Mesendoderm (in vitro differentiated cells): ENCODE measurements at regions not wholly inside any gene's neighbourhood (a gene's known extent, or its start where the extent isn't known, plus 50 kb on each side); places are given as distances from the start of the nearest gene placed in this dataset.
A peak's percentile ranks its signal among the peaks of the same experiment; 100 is the strongest.

Source experiments
- DNase-seq: peaks from one replicate; pipeline ENCODE4 v3.0.0; 2013
- H2AK5ac ChIP-seq: 2 replicates; pipeline ENCODE4 v1.6.1; 2013; ENCODE audit warnings: low read length, inconsistent platforms
- H2BK120ac ChIP-seq: 2 replicates; pipeline ENCODE4 v1.6.1; 2013; ENCODE audit warnings: low read depth, mild to moderate bottlenecking, low read length, moderate library complexity, mixed read lengths
- H2BK15ac ChIP-seq: replicated peaks from 2 replicates; pipeline ENCODE4 v1.6.1; 2013; ENCODE audit warnings: low read depth, mild to moderate bottlenecking, moderate library complexity
- H2BK5ac ChIP-seq: 2 replicates; pipeline ENCODE4 v1.6.1; 2013; ENCODE audit warnings: low read length, inconsistent platforms
- H3K18ac ChIP-seq: 2 replicates; pipeline ENCODE4 v1.6.1; 2013; ENCODE audit warnings: mild to moderate bottlenecking, low read length, mixed read lengths
- H3K23ac ChIP-seq: one replicate; pipeline ENCODE4 v1.6.1; 2013; ENCODE audit warnings: low read length
- H3K27ac ChIP-seq: 2 replicates; pipeline ENCODE4 v1.5.1; 2013; ENCODE audit warnings: low read depth, mild to moderate bottlenecking, inconsistent platforms, low read length, moderate library complexity
- H3K27me3 ChIP-seq: 2 replicates; pipeline ENCODE4 v1.6.1; 2013; ENCODE audit warnings: low read length, control low read depth, mild to moderate bottlenecking, inconsistent platforms; ENCODE audit not compliant: insufficient read depth, poor library complexity
- H3K36me3 ChIP-seq: 2 replicates; pipeline ENCODE4 v1.6.1; 2013; ENCODE audit warnings: low read length, inconsistent platforms; ENCODE audit not compliant: control insufficient read depth, insufficient read depth
- H3K4ac ChIP-seq: one replicate; pipeline ENCODE4 v1.6.1; 2013; ENCODE audit warnings: low read depth, mild to moderate bottlenecking, low read length, moderate library complexity
- H3K4me1 ChIP-seq: 2 replicates; pipeline ENCODE4 v1.6.1; 2013; ENCODE audit warnings: low read depth, low read length, inconsistent platforms; ENCODE audit not compliant: control insufficient read depth
- H3K4me2 ChIP-seq: 2 replicates; pipeline ENCODE4 v1.6.1; 2013; ENCODE audit warnings: low read length
- H3K4me3 ChIP-seq: 2 replicates; pipeline ENCODE4 v1.5.1; 2013; ENCODE audit warnings: mild to moderate bottlenecking, low read length
- H3K56ac ChIP-seq: one replicate; pipeline ENCODE4 v1.6.1; 2013; ENCODE audit warnings: low read length
- H3K79me1 ChIP-seq: 2 replicates; pipeline ENCODE4 v1.6.1; 2013; ENCODE audit warnings: low read length, inconsistent platforms
- H3K79me2 ChIP-seq: 2 replicates; pipeline ENCODE4 v1.6.1; 2013; ENCODE audit warnings: mild to moderate bottlenecking, low read length; ENCODE audit not compliant: control insufficient read depth, insufficient read depth
- H3K9ac ChIP-seq: 2 replicates; pipeline ENCODE4 v1.6.1; 2013; ENCODE audit warnings: low read length, inconsistent platforms
- H4K5ac ChIP-seq: one replicate; pipeline ENCODE4 v1.6.1; 2013; ENCODE audit warnings: low read length
- H4K8ac ChIP-seq: one replicate; pipeline ENCODE4 v1.6.1; 2013; ENCODE audit warnings: low read depth, mild to moderate bottlenecking, control low read depth, low read length, moderate library complexity
- WGBS: extraction: QIAGEN DNeasy Blood & Tissue Kit; methylation state at CpG from one replicate; pipeline ENCODE4 v1.1.7; 2013; ENCODE audit warnings: low lambda C conversion rate, missing lambda C conversion rate; ENCODE audit not compliant: insufficient coverage; ENCODE audit errors: extremely low coverage; 5-methylcytosine and 5-hydroxymethylcytosine counted together

DNA sequence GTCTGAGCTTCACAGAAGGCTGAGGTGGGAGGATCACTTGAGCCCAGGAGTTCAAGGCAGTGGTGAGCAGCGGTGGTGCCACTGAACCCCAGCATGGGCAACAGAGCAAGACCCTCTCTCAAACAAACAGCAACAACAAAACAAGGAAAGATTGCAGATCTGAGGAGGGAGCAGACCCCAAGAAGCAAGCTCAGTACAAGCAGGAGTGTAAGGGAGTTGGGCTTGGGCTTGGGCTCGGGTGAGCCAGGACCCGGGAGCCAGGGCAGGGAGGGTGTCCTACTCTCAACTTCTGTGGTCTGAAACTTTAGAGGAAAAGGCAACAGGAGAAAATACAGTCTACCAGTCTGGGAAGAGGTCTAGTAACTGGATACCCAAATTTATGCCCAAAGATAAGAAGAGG, 92.0 kb upstream of the RAB12 start:
- no peaks in the 10 kb centered on the region for H3K27me3 ChIP-seq
- no peaks in the 10 kb centered on the region for H3K36me3 ChIP-seq
- no peak overlapping the region for H4K8ac ChIP-seq
- no peak overlapping the region for H3K56ac ChIP-seq
- no peak overlapping the region for H3K27ac ChIP-seq
- no peak overlapping the region for H4K5ac ChIP-seq
- no peak overlapping the region for H2BK120ac ChIP-seq
- H2AK5ac ChIP-seq: no peak overlapping the region
- H3K79me1 ChIP-seq: no peaks in the 10 kb centered on the region
- no peak overlapping the region for H3K23ac ChIP-seq
- no peak overlapping the region for H3K4ac ChIP-seq
- no peak overlapping the region for H3K18ac ChIP-seq
- DNase-seq: no peak
- H3K9ac ChIP-seq: no peak overlapping the region
- WGBS: no CpG with 5 or more reads among the region's 3 CpGs
- H2BK5ac ChIP-seq: no peak overlapping the region
- no peaks in the 10 kb centered on the region for H3K79me2 ChIP-seq
- no peak overlapping the region for H3K4me2 ChIP-seq
- H2BK15ac ChIP-seq: no peak overlapping the region
- H3K4me1 ChIP-seq: no peaks in the 10 kb centered on the region
- H3K4me3 ChIP-seq: no peak overlapping the region

DNA sequence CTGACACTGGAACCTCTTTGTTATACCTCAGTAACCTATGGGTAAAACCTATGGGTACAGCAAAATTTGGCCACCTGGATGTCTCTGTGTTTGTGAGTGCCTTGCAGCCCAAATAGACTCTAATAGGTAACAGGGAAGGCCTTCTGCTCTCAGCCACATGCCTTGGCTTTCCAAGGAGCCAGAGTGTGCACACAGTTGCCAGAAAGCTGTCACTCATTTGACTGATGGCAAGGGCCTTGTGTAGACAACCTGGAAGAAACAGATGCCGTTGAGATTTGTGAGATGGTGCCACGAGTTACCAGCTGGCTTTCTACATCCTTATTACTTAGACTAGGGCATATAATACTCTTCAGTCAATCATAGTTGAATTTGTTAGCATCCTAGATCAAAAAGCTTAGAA, 90.1 kb upstream of the RAB12 start:
- Histone ChIP-seq H3K4me2 (no peak overlapping the region), H2BK15ac (no peak overlapping the region), H3K9ac (no peak overlapping the region), H3K4me3 (no peak overlapping the region), H3K4me1 (no peaks in the 10 kb centered on the region), H3K18ac (no peak overlapping the region), H4K8ac (no peak overlapping the region), H3K56ac (no peak overlapping the region), H2BK120ac (no peak overlapping the region), H4K5ac (no peak overlapping the region), H3K79me2 (no peaks in the 10 kb centered on the region), H3K27ac (no peak overlapping the region), H2AK5ac (no peak overlapping the region), H3K4ac (no peak overlapping the region), H3K27me3 (no peaks in the 10 kb centered on the region), H2BK5ac (no peak overlapping the region), H3K36me3 (no peaks in the 10 kb centered on the region), H3K79me1 (no peaks in the 10 kb centered on the region), H3K23ac (no peak overlapping the region)
- DNase-seq: no peak
- no CpG with 5 or more reads among the region's 2 CpGs for WGBS

DNA sequence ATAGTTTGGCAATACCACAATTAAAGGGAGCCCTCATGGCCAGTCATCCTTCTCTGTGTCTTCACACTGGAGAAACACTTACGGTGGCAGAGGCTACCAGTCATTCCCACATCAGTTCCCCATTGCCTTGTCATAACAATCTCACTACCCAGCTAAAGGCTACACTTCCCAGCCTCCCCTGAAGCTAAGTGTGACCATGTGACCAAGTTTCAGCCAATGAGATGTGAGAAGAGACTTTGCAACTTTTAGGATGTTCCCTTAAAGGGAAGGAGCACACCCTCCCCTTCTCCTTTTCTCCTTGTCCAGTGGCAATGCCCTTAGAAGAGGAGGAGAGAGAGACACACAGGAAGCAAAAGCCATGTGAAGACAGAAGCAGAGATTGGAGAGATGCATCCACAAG, 89.0 kb upstream of the RAB12 start:
- H3K27ac ChIP-seq: no peak overlapping the region
- H3K27me3 ChIP-seq: no peaks in the 10 kb centered on the region
- H2BK5ac ChIP-seq: no peak overlapping the region
- H4K8ac ChIP-seq: no peak overlapping the region
- H3K79me2 ChIP-seq: no peaks in the 10 kb centered on the region
- no peak overlapping the region for H3K4me3 ChIP-seq
- H3K56ac ChIP-seq: no peak overlapping the region
- H2BK120ac ChIP-seq: no peak overlapping the region
- H3K9ac ChIP-seq: no peak overlapping the region
- no peak overlapping the region for H3K18ac ChIP-seq
- H3K79me1 ChIP-seq: no peaks in the 10 kb centered on the region
- no peaks in the 10 kb centered on the region for H3K36me3 ChIP-seq
- no peak overlapping the region for H2BK15ac ChIP-seq
- no CpG with 5 or more reads among the region's 1 CpG for WGBS
- H2AK5ac ChIP-seq: no peak overlapping the region
- no peak overlapping the region for H3K4ac ChIP-seq
- H4K5ac ChIP-seq: no peak overlapping the region
- no peak overlapping the region for H3K23ac ChIP-seq
- H3K4me1 ChIP-seq: no peaks in the 10 kb centered on the region
- no peak for DNase-seq
- no peak overlapping the region for H3K4me2 ChIP-seq

DNA sequence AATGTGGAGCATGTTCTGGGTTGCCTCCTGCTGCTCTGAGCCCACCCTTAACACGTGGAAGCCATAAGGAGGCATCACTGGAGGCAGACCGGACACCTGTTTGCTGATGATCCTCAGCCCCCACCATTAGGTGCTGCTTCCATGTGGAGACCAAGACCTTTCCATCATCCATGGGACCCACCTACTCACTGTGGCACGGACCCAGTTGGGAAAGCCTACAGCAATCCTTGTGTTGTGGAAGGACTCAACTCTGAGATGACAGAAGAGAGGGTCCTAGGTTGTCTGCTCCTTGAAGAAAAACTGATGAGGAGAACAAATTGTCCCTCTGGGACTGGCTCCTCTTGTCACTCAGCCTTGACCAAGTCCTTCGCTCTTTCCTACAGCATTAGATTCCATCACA, 86.5 kb upstream of the RAB12 start:
- no peaks in the 10 kb centered on the region for H3K36me3 ChIP-seq
- H2BK5ac ChIP-seq: no peak overlapping the region
- no peaks in the 10 kb centered on the region for H3K27me3 ChIP-seq
- no peak overlapping the region for H2BK120ac ChIP-seq
- no peak overlapping the region for H3K23ac ChIP-seq
- DNase-seq: no peak
- no peak overlapping the region for H3K4me3 ChIP-seq
- no peak overlapping the region for H2AK5ac ChIP-seq
- no peaks in the 10 kb centered on the region for H3K79me2 ChIP-seq
- H4K8ac ChIP-seq: no peak overlapping the region
- H2BK15ac ChIP-seq: no peak overlapping the region
- H3K56ac ChIP-seq: no peak overlapping the region
- no peak overlapping the region for H4K5ac ChIP-seq
- no CpG with 5 or more reads among the region's 4 CpGs for WGBS
- H3K27ac ChIP-seq: no peak overlapping the region
- no peak overlapping the region for H3K9ac ChIP-seq
- no peaks in the 10 kb centered on the region for H3K79me1 ChIP-seq
- H3K4me1 ChIP-seq: no peaks in the 10 kb centered on the region
- no peak overlapping the region for H3K4ac ChIP-seq
- no peak overlapping the region for H3K4me2 ChIP-seq
- no peak overlapping the region for H3K18ac ChIP-seq

DNA sequence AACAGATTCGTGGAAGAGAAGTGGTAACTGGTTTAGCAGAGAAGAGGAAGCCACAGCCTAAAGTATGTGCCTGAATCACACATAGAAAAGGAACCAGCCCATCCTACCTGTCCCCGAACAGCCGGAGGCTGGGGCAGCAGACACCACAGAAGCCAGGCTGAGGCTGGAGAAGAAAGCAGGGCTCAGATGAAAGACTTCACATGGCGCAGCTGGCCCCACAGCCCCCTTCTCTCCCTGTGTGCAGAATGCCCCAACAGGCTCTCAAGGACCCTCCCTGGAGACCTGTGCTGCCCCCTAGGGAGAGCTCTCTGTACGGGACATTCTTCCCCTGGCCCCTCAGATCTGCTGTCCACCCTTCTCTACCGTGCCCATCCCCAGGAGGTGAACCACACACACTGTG, 83.5 kb upstream of the RAB12 start:
- Histone ChIP-seq H2AK5ac (no peak overlapping the region), H3K9ac (no peak overlapping the region), H3K56ac (no peak overlapping the region), H2BK15ac (no peak overlapping the region), H3K79me2 (no peaks in the 10 kb centered on the region), H3K4ac (no peak overlapping the region), H2BK120ac (no peak overlapping the region), H3K27ac (no peak overlapping the region), H3K36me3 (no peaks in the 10 kb centered on the region), H3K18ac (no peak overlapping the region), H3K23ac (no peak overlapping the region), H4K8ac (no peak overlapping the region), H3K4me1 (no peaks in the 10 kb centered on the region), H2BK5ac (no peak overlapping the region), H3K4me3 (no peak overlapping the region), H3K79me1 (no peaks in the 10 kb centered on the region), H3K27me3 (no peaks in the 10 kb centered on the region), H3K4me2 (no peak overlapping the region), H4K5ac (no peak overlapping the region)
- WGBS: no CpG with 5 or more reads among the region's 6 CpGs
- DNase-seq: peak; percentile 46

DNA sequence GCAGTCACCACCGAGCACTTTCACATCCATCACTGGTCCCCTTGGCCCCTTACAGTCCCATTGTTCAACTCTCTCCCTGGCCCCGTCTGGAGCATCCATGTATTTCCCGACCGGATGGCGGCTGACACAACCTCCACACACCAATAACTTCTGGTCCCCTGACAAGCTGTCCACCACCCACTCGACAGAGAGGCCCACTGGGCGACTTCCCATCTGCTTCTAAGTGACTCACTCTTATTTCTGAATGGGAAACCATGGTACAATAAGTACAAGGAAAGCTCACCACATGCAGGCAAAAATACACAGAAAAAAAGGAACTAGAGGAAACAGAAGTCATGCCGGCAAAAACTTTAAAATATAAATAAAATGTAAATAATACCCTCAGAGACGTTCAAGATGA, 82.9 kb upstream of the RAB12 start:
- Histone ChIP-seq H3K4me1 (no peaks in the 10 kb centered on the region), H4K8ac (no peak overlapping the region), H3K36me3 (no peaks in the 10 kb centered on the region), H4K5ac (no peak overlapping the region), H3K4me2 (no peak overlapping the region), H3K27ac (no peak overlapping the region), H3K4me3 (no peak overlapping the region), H3K79me2 (no peaks in the 10 kb centered on the region), H3K23ac (no peak overlapping the region), H2BK120ac (no peak overlapping the region), H3K4ac (no peak overlapping the region), H3K79me1 (no peaks in the 10 kb centered on the region), H3K18ac (no peak overlapping the region), H3K56ac (no peak overlapping the region), H2AK5ac (no peak overlapping the region), H2BK5ac (no peak overlapping the region), H3K27me3 (no peaks in the 10 kb centered on the region), H2BK15ac (no peak overlapping the region), H3K9ac (no peak overlapping the region)
- no CpG with 5 or more reads among the region's 9 CpGs for WGBS
- DNase-seq: no peak
